Activated gamma-delta T cell treated with anti-CD3 and anti-CD28 coated beads, Interleukin-2, amount 50 U/mL, for 16 hours (primary cell): ENCODE measurements at regions not wholly inside any gene's neighbourhood (a gene's known extent, or its start where the extent isn't known, plus 50 kb on each side); places are given as distances from the start of the nearest gene placed in this dataset.

Source experiments
- DNase-seq: peaks from one replicate; pipeline ENCODE4 v3.0.0-alpha.2; 2020; ENCODE audit warnings: low read depth

DNA sequence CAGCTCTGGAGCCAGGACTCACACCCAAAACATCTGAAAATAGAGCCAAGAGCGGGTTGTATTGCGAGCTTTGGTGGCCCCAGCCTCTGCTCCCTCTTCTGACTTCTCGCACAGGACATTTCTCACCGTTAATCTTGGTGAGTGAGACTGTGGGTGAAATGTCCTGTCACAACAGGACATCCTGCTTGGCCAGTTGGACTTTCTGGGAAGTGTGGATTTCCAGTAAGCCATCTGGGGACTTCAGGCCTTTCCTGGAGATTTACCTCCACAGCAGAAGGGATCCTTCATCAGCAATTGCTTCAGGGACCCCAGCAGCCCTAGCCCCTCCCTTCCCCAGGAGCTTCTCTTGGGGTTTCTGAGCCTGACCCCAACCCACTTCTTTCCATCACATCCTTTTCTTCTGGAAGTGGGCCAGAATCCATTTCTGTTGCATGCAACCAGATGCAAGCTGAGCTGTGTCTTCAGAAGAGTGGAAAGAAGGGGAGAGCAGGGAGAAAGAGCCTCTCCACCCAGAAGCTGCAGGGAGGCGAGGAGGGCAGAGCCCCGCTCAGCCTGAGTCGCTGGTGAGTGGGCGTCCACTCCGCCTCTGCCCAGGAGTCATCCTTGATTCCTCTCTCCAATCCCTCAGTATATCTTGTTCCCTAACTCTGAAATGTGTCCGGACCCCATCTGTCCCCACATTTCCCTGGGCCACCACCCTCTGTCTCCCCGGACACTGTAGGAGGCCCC is 50.3 kb upstream of the GADD45G start:
- DNase-seq = no peak

DNA sequence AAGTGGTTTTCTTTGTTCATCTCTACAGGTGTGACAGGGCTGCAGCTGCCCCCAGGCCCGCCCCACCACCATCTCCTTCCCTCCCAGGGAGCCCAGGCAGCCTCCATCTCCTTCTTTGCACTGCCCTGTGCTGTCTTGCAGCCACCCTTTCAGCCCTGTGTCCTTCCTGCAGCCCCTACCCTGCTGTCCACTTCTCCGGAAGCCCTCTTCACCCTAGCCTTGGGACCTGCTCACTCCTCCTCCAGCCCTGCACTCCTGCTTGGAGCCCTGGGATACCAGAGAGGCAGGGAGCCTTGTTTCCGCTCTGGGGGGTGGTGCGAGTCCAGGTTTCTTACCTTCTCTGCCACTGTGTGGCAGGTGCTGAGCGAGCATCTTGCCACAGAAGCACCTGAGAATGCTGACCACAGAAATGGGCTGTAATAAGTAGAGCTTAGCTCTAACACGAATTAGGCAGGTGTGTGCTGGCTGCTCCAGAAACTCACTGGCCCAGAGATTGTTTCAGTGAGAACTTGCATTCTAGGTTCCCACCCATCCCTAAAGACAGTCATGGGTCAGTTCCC is 51.3 kb upstream of the GADD45G start:
- no peak for DNase-seq

DNA sequence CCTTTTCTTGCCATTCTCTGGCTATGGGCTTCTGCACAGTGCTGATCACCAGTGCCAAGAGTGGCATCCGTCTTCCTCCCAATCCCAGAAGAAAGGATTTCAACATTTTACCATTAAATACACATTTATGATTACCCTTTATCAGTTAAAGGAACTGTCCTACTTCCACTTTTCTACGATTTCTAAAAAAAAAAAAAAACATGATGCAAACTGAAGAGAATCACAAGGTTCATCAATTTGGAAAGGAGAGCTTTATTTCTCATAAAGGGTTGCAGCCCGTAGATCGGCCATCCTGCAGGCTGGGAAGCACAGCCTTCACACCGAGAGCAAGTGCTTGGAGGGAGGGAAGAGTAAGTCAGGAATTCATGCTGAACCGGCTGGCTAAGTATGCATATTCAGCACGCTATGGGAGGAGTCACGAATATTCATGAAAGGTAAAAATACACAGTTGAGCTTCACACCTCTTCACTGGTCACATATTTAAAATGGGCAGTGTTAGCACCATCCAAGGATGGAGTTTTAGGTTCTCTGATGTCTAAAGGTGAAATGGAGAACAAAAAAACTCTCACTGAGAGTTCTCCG is 52.5 kb upstream of the SEMA4D start:
- no peak for DNase-seq

DNA sequence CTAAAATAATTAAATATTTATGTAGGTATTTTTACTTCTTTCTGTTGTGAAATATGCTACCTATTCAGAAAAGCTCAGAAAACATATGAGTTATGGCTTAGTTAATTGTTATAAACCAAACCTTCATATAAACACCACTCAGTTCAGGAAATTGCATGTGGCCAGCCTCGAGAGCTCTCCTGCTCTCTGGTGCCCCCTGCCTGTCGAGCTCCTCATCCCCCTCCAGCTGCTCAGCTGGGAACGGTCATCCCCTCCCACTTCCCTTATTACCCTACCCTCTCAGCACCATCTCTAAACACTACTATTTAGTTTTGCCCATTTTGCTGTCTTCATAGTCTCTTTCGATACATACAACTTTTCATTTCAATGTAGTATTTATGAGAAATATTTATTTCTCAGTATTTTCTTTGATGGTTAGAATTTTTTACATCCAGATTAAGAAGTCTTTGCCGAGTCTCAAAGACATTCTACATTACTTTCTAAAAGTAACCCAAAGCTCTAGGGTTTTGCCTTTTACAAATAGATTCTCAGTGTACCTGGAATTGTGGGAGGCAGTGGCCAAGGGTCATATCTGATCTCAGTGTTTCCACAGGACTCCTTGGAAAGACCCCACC is 51.2 kb upstream of the SEMA4D start:
- DNase-seq = peak; percentile 80

DNA sequence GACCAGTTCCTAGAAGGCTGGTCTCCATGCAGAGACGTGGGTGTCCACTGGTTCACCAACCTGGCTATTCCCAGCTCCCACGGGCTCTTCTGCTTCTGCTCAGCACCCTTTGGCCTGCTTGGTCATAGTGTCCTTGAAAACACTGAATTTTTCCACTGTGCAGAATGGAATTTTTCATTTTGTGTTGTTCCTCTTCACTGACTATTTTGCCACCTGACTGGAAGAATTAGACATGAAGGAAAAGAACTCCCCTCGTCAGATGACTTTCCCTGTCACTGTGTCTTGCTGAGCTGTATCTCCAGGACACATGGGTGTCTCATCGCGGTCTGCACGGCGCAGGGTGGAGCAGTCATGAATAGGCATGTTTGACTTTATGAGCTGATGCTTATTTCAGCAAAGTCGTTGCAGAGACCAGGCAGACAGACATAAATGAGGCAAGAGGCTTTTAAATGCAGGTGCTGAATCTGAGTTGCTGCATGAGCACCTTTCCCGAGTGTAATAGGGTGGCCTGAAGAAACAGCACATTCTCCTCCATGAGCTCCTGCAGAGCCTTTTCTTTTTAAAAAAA is 50.2 kb upstream of the SEMA4D start:
- no peak for DNase-seq
